PC-3 (cell line): ENCODE measurements at regions not wholly inside any gene's neighbourhood (a gene's known extent, or its start where the extent isn't known, plus 50 kb on each side); places are given as distances from the start of the nearest gene placed in this dataset.

Source experiments
- EZH2 ChIP-seq: fragments of 300-600 bp; sonication (generic); IDR thresholded peaks from one replicate; pipeline ENCODE4 v1.6.1; 2017; ENCODE audit warnings: antibody characterized with exemption, mild to moderate bottlenecking, low read length; ENCODE audit not compliant: unreplicated experiment
- EZH2phosphoT487 ChIP-seq: fragments of 300-600 bp; sonication (generic); IDR thresholded peaks from 2 replicates; pipeline ENCODE4 v1.6.1; 2018; ENCODE audit warnings: mild to moderate bottlenecking, antibody characterized with exemption, low read length, borderline replicate concordance
- TF ChIP-seq, protein P1 (sequence below): fragments of 300-600 bp; sonication (generic); conservative IDR thresholded peaks from 2 replicates; pipeline ENCODE4 v1.5.1; 2017; ENCODE audit warnings: antibody characterized with exemption, low read depth, mild to moderate bottlenecking, low read length

GRCh38 chr20:41952166-41952565 is 334.0 kb upstream of the CHD6 start:
- TF ChIP-seq, protein P1, sequence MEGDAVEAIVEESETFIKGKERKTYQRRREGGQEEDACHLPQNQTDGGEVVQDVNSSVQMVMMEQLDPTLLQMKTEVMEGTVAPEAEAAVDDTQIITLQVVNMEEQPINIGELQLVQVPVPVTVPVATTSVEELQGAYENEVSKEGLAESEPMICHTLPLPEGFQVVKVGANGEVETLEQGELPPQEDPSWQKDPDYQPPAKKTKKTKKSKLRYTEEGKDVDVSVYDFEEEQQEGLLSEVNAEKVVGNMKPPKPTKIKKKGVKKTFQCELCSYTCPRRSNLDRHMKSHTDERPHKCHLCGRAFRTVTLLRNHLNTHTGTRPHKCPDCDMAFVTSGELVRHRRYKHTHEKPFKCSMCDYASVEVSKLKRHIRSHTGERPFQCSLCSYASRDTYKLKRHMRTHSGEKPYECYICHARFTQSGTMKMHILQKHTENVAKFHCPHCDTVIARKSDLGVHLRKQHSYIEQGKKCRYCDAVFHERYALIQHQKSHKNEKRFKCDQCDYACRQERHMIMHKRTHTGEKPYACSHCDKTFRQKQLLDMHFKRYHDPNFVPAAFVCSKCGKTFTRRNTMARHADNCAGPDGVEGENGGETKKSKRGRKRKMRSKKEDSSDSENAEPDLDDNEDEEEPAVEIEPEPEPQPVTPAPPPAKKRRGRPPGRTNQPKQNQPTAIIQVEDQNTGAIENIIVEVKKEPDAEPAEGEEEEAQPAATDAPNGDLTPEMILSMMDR: no peak
- TF ChIP-seq EZH2: no peak
- TF ChIP-seq EZH2phosphoT487: no peak
